Breast epithelium (tissue), 4 donors: ENCODE measurements at regions not wholly inside any gene's neighbourhood (a gene's known extent, or its start where the extent isn't known, plus 50 kb on each side); places are given as distances from the start of the nearest gene placed in this dataset.

Source experiments
- DNase-seq, 2 donors: peaks; one replicate each; pipeline ENCODE4 v3.0.0-alpha.2; 2019; ENCODE audit warnings: low spot score in 2 of 2
- H3K27ac ChIP-seq, 2 donors: fragments of 200-600 bp; sonication (generic) in 1 of 2; one replicate each; pipeline ENCODE4 v1.5.1; 2016 to 2019; ENCODE audit warnings: mild to moderate bottlenecking in 1 of 2
- H3K27me3 ChIP-seq, 2 donors: fragments of 200-600 bp; sonication (generic) in 1 of 2; one replicate each; pipeline versions ENCODE4 v1.5.1 to v1.6.0; 2017 to 2019; ENCODE audit warnings: control low read depth in 1 of 2, mild to moderate bottlenecking in 1 of 2
- H3K36me3 ChIP-seq: fragments of 200-600 bp; one replicate; pipeline ENCODE4 v1.5.1; 2019
- H3K4me1 ChIP-seq, 2 donors: fragments of 200-600 bp; sonication (generic); one replicate each; pipeline ENCODE4 v1.5.1; 2016 to 2019; ENCODE audit warnings: control low read depth in 1 of 2
- H3K4me3 ChIP-seq, 3 donors: fragments of 200-600 bp; sonication (generic); 1 replicate in 2 of 3; 2 replicates in 1 of 3; pipeline ENCODE4 v1.5.1; 2016 to 2019; ENCODE audit warnings: mild to moderate bottlenecking in 3 of 3, moderate library complexity in 2 of 3
- H3K9me3 ChIP-seq, 2 donors: fragments of 200-600 bp; sonication (generic) in 1 of 2; one replicate each; pipeline ENCODE4 v1.5.1; 2016 to 2019; ENCODE audit warnings: control low read depth in 1 of 2
- POLR2A ChIP-seq: fragments of 450-650 bp; IDR thresholded peaks from one replicate; pipeline ENCODE4 v1.6.1; 2016; ENCODE audit warnings: antibody characterized with exemption, mild to moderate bottlenecking, moderate library complexity
- POLR2AphosphoS5 ChIP-seq, 3 donors: sonication (generic); formaldehyde crosslinking; IDR thresholded peaks; one replicate each; pipeline ENCODE4 v1.6.1; 2017; ENCODE audit warnings: antibody characterized with exemption in 3 of 3
- intact Hi-C: fragments of 100-400 bp; cut with DNase I; formaldehyde crosslinking; loops from one replicate; pipeline ENCODE4 v1.15.1; 2023; ENCODE audit warnings: low total_unique reads
- TF ChIP-seq, protein P1 (sequence below), 3 donors: fragments of 450-650 bp; IDR thresholded peaks; one replicate each; pipeline ENCODE4 v1.5.1; 2016 to 2017; ENCODE audit warnings: antibody characterized with exemption in 3 of 3, mild to moderate bottlenecking in 3 of 3, moderate library complexity in 3 of 3

DNA sequence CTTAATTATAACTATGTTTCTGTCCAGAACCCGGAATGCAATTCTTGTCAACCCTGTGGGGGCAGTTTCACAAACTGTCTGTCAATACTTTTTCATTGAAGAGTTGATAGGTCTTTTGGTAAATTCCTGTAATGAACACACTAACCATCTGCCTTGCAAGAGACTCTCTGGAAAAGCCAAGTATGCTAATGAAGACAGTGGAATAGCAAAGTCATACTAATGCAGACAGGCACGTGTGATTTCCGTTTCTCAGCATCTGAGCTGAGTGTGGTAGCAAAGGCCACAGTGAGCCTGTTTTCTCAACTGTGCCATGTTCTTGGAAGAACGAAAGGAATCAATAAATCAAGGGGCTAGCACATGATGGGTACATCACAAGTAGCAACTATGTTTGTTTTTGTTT is 494.1 kb upstream of the NRP1 start:
- Histone ChIP-seq H3K4me1 (no peaks in the 10 kb centered on the region), H3K27ac (no peak overlapping the region), H3K4me3 (no peak overlapping the region), H3K27me3 (no peaks in the 10 kb centered on the region), H3K36me3 (no peaks in the 10 kb centered on the region), H3K9me3 (no peaks in the 10 kb centered on the region)
- TF ChIP-seq POLR2AphosphoS5 (IDR thresholded peaks at IDR 0.05) (no peak), POLR2A (no peak)
- TF ChIP-seq, protein P1, sequence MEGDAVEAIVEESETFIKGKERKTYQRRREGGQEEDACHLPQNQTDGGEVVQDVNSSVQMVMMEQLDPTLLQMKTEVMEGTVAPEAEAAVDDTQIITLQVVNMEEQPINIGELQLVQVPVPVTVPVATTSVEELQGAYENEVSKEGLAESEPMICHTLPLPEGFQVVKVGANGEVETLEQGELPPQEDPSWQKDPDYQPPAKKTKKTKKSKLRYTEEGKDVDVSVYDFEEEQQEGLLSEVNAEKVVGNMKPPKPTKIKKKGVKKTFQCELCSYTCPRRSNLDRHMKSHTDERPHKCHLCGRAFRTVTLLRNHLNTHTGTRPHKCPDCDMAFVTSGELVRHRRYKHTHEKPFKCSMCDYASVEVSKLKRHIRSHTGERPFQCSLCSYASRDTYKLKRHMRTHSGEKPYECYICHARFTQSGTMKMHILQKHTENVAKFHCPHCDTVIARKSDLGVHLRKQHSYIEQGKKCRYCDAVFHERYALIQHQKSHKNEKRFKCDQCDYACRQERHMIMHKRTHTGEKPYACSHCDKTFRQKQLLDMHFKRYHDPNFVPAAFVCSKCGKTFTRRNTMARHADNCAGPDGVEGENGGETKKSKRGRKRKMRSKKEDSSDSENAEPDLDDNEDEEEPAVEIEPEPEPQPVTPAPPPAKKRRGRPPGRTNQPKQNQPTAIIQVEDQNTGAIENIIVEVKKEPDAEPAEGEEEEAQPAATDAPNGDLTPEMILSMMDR (IDR thresholded peaks at IDR 0.05): no peak
- DNase-seq: no peak
- intact Hi-C loops: no loop called here

DNA sequence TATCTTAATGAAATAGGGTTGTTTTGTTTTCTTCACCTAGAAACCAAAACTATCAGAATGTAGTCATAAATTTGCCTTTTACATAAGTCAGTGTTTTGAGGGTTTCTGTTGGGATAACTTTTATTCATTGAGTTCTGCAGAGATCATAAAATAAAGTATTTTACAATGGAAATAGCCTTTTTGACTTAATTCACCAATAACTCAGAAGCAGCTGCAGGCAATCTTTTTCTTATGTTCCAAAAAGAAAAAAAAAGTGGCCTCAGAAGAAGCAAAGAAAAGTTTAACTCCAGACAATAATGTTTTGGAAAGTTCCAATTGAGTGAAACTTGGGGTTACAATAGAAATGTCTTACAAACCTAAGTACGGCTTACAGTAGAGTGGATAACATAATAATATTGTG is 491.7 kb upstream of the NRP1 start:
- Histone ChIP-seq H3K4me1 (no peaks in the 10 kb centered on the region), H3K27me3 (no peaks in the 10 kb centered on the region), H3K4me3 (no peak overlapping the region), H3K36me3 (no peaks in the 10 kb centered on the region), H3K27ac (no peak overlapping the region), H3K9me3 (no peaks in the 10 kb centered on the region)
- TF ChIP-seq POLR2A: no peak
- TF ChIP-seq POLR2AphosphoS5 (IDR thresholded peaks at IDR 0.05): no peak
- TF ChIP-seq, protein P1 (IDR thresholded peaks at IDR 0.05): no peak
- intact Hi-C loops: loop anchor here (2.0 kb wide), 1 partner anchor 65 kb away; no protein-coding TSS in a partner anchor
- DNase-seq: no peak

DNA sequence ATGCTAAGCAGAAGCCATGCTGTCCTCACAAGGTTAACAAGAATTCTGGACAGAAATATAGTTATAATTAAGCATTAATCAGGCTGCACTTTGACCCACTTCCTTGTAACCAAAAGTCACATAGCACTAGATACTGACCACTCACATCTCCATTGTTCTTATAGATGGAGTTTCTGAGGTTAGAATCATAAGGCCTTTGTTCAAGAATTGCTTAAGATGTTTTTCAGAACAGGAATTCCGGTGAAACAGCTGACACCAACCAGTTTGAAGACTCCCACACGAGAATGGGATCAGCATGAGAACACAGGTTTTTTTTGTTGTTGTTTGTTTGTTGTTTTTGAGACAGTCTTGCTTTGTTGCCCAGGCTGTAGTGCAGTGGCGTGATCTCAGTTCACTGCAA is 488.3 kb upstream of the NRP1 start:
- no peak for DNase-seq

DNA sequence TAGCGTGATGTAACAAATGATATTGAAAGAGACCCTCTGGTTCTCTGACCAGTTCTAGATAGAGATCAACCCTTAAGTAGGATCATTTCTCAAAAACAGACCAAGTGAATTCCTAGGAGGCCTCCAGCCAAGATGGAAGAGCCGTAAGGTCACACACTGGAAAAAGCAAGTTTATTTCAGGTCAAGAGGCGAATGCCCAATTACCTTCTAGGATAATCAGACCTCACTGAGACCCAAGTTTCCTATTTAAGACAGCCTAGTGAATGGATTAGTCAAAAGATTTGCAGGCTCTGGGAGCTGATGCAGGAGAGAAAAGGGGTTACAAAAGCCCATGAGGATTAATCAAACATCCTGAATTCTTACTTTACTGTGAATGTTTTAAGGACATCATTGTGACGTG is 486.1 kb upstream of the NRP1 start:
- no peak for DNase-seq
- intact Hi-C loops: no loop called here
- TF ChIP-seq POLR2AphosphoS5 (IDR thresholded peaks at IDR 0.05) (no peak), POLR2A (no peak)
- TF ChIP-seq, protein P1 (IDR thresholded peaks at IDR 0.05): no peak

More for the DNA sequence above, 488.3 kb upstream of the NRP1 start:
- no peaks in the 10 kb centered on the region for H3K36me3 ChIP-seq
- H3K27ac ChIP-seq: no peak overlapping the region
- H3K4me1 ChIP-seq: no peaks in the 10 kb centered on the region
- intact Hi-C loops: no loop called here
- H3K9me3 ChIP-seq: no peaks in the 10 kb centered on the region
- no peak overlapping the region for H3K4me3 ChIP-seq
- H3K27me3 ChIP-seq: no peaks in the 10 kb centered on the region
- TF ChIP-seq, protein P1 (IDR thresholded peaks at IDR 0.05): no peak
- TF ChIP-seq POLR2AphosphoS5 (IDR thresholded peaks at IDR 0.05) (no peak), POLR2A (no peak)

DNA sequence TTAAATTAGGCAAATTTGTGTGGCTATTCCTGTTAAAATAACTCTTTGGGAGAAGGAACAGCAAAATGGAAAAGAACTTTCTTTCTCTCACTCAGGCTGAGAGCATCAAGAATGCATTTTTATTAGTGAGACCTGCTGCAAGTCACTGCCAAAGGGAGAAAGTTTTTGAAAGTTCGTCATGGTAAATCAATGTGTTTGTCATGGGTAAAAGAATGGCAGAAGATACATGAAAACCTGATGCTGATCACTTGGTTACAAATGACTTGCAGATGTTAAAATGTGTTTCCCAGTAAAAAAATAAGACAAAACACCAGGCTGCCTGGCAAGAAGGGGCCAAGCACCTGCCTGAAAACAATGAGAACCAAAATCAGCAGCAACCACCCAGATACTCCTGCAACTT is 484.7 kb upstream of the NRP1 start:
- Histone ChIP-seq H3K36me3 (no peaks in the 10 kb centered on the region), H3K4me1 (no peaks in the 10 kb centered on the region), H3K4me3 (no peak overlapping the region), H3K9me3 (no peaks in the 10 kb centered on the region), H3K27me3 (no peaks in the 10 kb centered on the region), H3K27ac (no peak overlapping the region)
- TF ChIP-seq, protein P1 (IDR thresholded peaks at IDR 0.05): no peak
- TF ChIP-seq POLR2AphosphoS5 (IDR thresholded peaks at IDR 0.05): no peak
- no peak for TF ChIP-seq POLR2A
- intact Hi-C loops: no loop called here
- DNase-seq: no peak

More for the DNA sequence above, 486.1 kb upstream of the NRP1 start:
- Histone ChIP-seq H3K4me3 (no peak overlapping the region), H3K27ac (no peak overlapping the region), H3K36me3 (no peaks in the 10 kb centered on the region), H3K27me3 (no peaks in the 10 kb centered on the region), H3K4me1 (no peaks in the 10 kb centered on the region), H3K9me3 (no peaks in the 10 kb centered on the region)
